Gastroesophageal sphincter (tissue), 3 donors: ENCODE measurements at regions not wholly inside any gene's neighbourhood (a gene's known extent, or its start where the extent isn't known, plus 50 kb on each side); places are given as distances from the start of the nearest gene placed in this dataset.

Experiments used
- EP300 ChIP-seq: sonication (generic); formaldehyde crosslinking; IDR thresholded peaks from one replicate; pipeline ENCODE4 v1.6.1; 2017; ENCODE audit warnings: antibody characterized with exemption, mild to moderate bottlenecking
- POLR2AphosphoS5 ChIP-seq: sonication (generic); formaldehyde crosslinking; IDR thresholded peaks from one replicate; pipeline ENCODE4 v1.6.1; 2017; ENCODE audit warnings: antibody characterized with exemption
- TF ChIP-seq, protein P1 (sequence below), 4 experiments: fragments of 200-600 bp in 2 of 4; fragments of 450-650 bp in 2 of 4; sonication (generic) in 1 of 4; IDR thresholded peaks; one replicate each; pipeline ENCODE4 v1.5.1; 2017 to 2019; ENCODE audit warnings: antibody characterized with exemption in 4 of 4, mild to moderate bottlenecking in 2 of 4, moderate library complexity in 2 of 4

DNA sequence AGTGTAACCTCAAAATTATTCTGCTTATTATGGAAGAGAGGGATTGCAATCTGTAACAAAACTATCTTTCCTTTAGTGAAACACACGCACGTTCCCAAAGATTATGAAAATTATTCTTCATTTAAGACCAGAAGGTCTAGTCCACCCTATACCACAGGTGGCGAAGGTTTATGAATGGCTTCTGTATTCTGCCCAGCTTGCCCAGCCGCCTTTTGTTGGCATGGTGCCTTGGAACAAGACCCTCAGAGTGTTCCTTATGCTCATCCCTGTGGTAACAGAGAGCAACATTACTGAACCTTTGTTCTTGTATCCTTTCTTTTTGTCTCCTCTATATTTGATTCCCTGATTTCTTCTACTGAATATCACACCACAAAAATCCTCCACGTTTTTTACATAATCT, 116.4 kb downstream of the FAR1 start:
- TF ChIP-seq, protein P1, sequence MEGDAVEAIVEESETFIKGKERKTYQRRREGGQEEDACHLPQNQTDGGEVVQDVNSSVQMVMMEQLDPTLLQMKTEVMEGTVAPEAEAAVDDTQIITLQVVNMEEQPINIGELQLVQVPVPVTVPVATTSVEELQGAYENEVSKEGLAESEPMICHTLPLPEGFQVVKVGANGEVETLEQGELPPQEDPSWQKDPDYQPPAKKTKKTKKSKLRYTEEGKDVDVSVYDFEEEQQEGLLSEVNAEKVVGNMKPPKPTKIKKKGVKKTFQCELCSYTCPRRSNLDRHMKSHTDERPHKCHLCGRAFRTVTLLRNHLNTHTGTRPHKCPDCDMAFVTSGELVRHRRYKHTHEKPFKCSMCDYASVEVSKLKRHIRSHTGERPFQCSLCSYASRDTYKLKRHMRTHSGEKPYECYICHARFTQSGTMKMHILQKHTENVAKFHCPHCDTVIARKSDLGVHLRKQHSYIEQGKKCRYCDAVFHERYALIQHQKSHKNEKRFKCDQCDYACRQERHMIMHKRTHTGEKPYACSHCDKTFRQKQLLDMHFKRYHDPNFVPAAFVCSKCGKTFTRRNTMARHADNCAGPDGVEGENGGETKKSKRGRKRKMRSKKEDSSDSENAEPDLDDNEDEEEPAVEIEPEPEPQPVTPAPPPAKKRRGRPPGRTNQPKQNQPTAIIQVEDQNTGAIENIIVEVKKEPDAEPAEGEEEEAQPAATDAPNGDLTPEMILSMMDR (IDR thresholded peaks at IDR 0.05): no peak
- TF ChIP-seq POLR2AphosphoS5: no peak
- no peak for TF ChIP-seq EP300
